Ectodermal cell (in vitro differentiated cells): ENCODE measurements at regions not wholly inside any gene's neighbourhood (a gene's known extent, or its start where the extent isn't known, plus 50 kb on each side); places are given as distances from the start of the nearest gene placed in this dataset.
A peak's percentile ranks its signal among the peaks of the same experiment; 100 is the strongest.

ENCODE experiments used
- H3K27ac ChIP-seq: 2 replicates; pipeline ENCODE4 v1.7.0; 2013; ENCODE audit warnings: mild to moderate bottlenecking, low read depth, low read length; ENCODE audit not compliant: insufficient read depth, poor library complexity, severe bottlenecking
- H3K27me3 ChIP-seq: 2 replicates; pipeline ENCODE4 v1.7.0; 2013; ENCODE audit warnings: mild to moderate bottlenecking, low read length; ENCODE audit not compliant: insufficient read depth, control insufficient read depth, poor library complexity, severe bottlenecking
- H3K36me3 ChIP-seq: one replicate; pipeline ENCODE4 v1.7.0; 2013; ENCODE audit warnings: low read length; ENCODE audit not compliant: control insufficient read depth, insufficient read depth
- H3K4me1 ChIP-seq: one replicate; pipeline ENCODE4 v1.7.0; 2013; ENCODE audit warnings: low read length; ENCODE audit not compliant: control insufficient read depth, insufficient read depth
- H3K4me3 ChIP-seq: 2 replicates; pipeline ENCODE4 v1.7.0; 2013; ENCODE audit warnings: low read depth, low read length, control low read depth; ENCODE audit not compliant: insufficient read depth
- H3K9me3 ChIP-seq: 2 replicates; pipeline ENCODE4 v1.7.0; 2013; ENCODE audit warnings: mild to moderate bottlenecking, low read length, moderate library complexity; ENCODE audit not compliant: control insufficient read depth
- WGBS, 2 experiments: methylation state at CpG; one replicate each; pipeline ENCODE4 v1.1.7; 2013; ENCODE audit warnings: missing lambda C conversion rate in 2 of 2; 5-methylcytosine and 5-hydroxymethylcytosine counted together

DNA sequence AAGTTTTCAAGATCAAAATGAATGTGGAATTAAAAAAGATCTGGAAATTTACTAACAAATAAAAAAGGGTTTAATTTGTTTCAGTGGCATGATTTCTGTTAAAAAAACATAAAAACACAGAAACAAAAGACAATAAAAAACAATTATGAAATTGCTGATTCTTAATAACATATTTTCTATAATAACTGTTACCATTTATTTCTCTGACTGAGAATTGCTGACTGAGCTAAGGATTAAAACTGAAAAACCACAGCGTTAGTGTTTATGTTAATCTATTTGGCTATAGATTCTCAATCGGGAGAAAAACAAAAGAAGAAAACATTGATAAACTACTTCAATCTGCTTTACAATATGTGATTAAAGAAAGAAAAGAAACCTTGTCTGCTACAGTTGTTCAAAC is 678.6 kb upstream of the ZEB2 start:
- Histone ChIP-seq H3K4me3 (no peak overlapping the region), H3K27ac (no peak overlapping the region), H3K36me3 (no peaks in the 10 kb centered on the region), H3K9me3 (no peaks in the 10 kb centered on the region), H3K4me1 (no peaks in the 10 kb centered on the region), H3K27me3 (no peaks in the 10 kb centered on the region)
- WGBS, 2 experiments, result 100% methylated on average over 1 of the region's 2 CpGs; no CpG with 5 or more reads in 1 of the 2 experiments

DNA sequence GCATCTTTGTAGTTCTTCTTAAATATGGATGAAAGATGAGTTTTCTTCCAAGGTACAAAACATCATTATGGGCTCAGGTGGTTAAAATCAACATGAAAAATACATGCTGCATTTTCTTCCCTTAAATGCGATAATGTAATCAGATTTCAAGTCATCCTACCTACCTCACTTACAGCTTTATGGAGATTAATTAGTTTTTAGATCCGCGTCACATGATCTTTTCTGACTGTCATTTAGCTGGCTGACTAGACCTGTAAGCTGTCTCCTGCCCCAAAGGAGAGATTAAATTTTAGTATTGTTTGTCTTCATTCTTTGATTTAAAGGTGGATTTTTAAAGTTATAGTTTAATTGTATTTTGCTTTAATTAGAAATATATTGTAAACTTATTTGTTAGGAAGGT is 678.0 kb upstream of the ZEB2 start:
- Histone ChIP-seq H3K4me3 (no peak overlapping the region), H3K27ac (no peak overlapping the region), H3K27me3 (no peaks in the 10 kb centered on the region), H3K36me3 (no peaks in the 10 kb centered on the region), H3K9me3 (no peaks in the 10 kb centered on the region), H3K4me1 (no peaks in the 10 kb centered on the region)
- WGBS, 2 experiments, result 100% methylated on average over 3 of the region's 3 CpGs

DNA sequence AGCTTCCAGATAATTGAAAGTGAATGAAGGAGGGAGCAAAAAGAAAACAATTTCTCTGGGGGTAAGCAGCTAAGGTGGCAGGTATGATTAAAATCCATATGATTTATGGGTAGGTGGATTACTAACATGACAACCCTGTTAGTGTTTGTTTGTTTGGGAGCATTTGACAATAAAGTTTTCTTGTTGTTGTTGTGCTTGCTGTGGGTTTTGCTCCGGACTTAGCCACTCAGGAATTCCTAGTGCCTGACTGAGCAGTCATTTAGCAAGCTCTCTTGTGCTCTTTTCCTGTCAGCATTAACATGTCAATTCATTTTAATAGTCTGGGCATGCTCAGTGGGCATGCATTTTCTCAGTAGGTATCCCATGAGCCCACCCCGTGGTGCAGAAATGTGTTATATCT is 674.8 kb upstream of the ZEB2 start:
- no peak overlapping the region for H3K27ac ChIP-seq
- no peaks in the 10 kb centered on the region for H3K36me3 ChIP-seq
- 15 to 17% methylated on average over 2 of the region's 2 CpGs for WGBS, 2 experiments
- H3K4me1 ChIP-seq, result peaks cover 8% of the 10 kb centered on the region
- H3K27me3 ChIP-seq, result no peaks in the 10 kb centered on the region
- H3K4me3 ChIP-seq, result no peak overlapping the region
- no peaks in the 10 kb centered on the region for H3K9me3 ChIP-seq

DNA sequence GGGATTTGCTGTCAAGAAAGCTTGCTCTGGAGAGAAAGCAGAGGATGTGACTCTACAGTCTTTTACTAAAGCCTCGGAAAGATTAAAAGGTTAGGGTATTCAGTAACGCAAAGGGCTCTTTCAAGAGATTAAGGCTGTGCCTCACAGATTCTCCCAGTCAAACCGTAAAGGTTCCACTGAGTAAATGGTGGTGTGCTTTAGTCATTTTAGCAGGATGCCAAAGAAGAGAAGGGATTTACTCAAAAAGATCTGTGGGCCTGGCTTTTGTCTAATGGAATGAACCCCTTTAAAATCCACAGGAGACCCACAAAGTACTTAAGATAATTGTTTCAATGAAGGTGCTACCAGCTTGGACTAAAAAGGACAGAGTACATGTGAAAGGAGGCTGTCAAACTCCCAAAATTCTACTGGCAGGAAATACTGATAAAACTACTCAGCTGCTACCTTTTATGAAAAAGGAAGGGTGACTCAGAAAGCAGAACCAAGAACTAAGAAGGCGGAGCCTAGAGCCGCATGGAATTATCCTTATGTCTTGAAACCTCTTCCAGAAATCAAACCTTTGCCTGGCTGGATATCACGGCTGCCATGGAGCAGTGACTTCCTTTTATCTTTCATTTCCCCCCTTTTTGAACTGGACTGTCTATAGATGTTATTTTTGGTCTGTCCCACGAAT is 670.2 kb upstream of the ZEB2 start:
- no peaks in the 10 kb centered on the region for H3K9me3 ChIP-seq
- peak overlapping the region; percentile 57 for H3K27ac ChIP-seq
- WGBS, 2 experiments, result 60 to 71% methylated on average over 7 of the region's 7 CpGs
- peaks cover 8% of the 10 kb centered on the region for H3K4me1 ChIP-seq
- H3K36me3 ChIP-seq, result no peaks in the 10 kb centered on the region
- H3K4me3 ChIP-seq, result no peak overlapping the region
- no peaks in the 10 kb centered on the region for H3K27me3 ChIP-seq

DNA sequence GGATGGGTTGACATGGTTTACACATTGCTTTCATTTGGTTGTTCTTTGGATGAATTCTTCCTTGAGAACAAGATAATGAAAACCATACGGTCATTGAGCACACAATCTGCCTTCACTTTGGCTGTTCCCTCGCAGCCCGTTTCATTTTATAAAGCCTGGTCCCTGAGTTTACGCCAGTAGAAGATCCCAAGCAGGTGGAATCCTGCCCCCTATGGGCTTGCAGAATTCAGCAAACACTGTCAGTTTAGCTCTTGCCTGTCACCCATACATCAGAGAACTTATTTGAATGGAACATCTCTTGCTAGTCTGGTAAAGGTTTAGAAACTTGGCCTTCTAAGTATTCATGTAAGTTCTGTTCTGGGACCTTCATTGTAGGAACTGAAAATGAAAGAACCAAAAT is 666.4 kb upstream of the ZEB2 start:
- Histone ChIP-seq H3K36me3 (no peaks in the 10 kb centered on the region), H3K27ac (no peak overlapping the region), H3K4me1 (peaks cover 15% of the 10 kb centered on the region), H3K4me3 (no peak overlapping the region), H3K9me3 (no peaks in the 10 kb centered on the region), H3K27me3 (no peaks in the 10 kb centered on the region)
- 62 to 65% methylated on average over 4 of the region's 4 CpGs for WGBS, 2 experiments

DNA sequence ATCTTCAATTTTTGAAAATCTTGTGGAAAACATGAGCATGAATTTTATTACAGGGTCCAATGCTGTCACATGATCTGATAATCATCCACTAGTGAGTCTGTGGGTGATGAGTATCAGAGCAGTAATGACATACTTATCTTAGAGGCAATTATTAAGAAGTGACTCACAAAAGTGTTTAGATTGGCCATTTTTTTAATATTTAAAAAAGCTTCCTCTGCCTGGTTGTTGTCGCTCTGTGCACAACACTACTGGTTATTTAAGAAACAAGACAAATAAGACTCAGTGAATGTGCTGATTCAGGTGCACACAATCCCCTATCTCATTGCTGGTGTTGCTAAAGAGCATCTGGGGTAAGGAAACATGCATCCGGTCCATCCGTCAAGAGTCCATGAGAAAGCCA is 665.8 kb upstream of the ZEB2 start:
- 91 to 96% methylated on average over 3 of the region's 3 CpGs for WGBS, 2 experiments
- H3K4me1 ChIP-seq, result peaks cover 15% of the 10 kb centered on the region
- H3K27me3 ChIP-seq, result no peaks in the 10 kb centered on the region
- no peaks in the 10 kb centered on the region for H3K36me3 ChIP-seq
- H3K4me3 ChIP-seq, result no peak overlapping the region
- no peaks in the 10 kb centered on the region for H3K9me3 ChIP-seq
- no peak overlapping the region for H3K27ac ChIP-seq

DNA sequence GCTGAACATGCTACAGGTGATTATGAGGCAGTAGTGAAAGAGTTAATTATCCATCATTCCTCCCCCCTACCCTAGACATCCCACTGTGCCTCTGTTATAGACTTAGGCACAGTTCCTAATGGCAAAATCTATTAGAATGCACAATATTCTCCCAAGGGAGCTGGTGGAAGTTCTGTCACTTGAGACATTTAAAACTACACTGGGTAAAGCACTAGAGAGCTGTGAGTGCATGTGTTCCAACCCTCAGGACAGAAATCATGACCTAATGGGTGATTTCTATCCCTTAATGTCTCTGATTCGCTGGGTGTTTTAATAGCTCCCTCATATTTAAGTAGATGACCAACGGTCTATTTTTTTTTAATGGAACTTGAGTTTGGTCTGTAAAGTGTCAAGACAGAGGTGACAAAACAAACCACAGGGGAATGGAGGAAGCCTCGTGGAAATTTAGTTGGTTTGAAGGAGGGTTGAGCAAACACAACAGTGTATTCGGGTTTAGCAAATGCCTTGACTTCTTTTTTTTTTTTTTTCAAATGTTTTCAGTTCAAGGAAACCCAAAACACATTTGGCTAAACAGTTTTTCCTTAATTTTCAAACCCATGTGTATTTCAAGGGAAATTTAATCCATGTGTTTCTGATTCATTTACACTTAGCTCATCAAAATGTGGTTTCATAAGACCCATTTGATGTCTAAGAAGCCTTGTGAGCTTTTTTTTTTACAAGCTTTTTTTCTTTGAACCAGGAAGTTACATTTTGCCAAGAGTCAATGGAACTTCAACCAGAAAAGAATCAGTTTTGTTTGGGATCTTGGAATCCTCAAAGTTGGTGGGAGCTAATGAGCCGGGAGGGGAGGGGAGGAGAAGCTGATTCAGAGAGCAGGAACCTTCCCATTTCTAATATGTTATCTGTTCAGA is 665.1 kb upstream of the ZEB2 start:
- Histone ChIP-seq H3K36me3 (no peaks in the 10 kb centered on the region), H3K27me3 (no peaks in the 10 kb centered on the region), H3K4me1 (peaks cover 8% of the 10 kb centered on the region), H3K27ac (no peak overlapping the region), H3K4me3 (no peak overlapping the region), H3K9me3 (no peaks in the 10 kb centered on the region)
- 86 to 88% methylated on average over 4 to 5 of the region's 5 CpGs for WGBS, 2 experiments

DNA sequence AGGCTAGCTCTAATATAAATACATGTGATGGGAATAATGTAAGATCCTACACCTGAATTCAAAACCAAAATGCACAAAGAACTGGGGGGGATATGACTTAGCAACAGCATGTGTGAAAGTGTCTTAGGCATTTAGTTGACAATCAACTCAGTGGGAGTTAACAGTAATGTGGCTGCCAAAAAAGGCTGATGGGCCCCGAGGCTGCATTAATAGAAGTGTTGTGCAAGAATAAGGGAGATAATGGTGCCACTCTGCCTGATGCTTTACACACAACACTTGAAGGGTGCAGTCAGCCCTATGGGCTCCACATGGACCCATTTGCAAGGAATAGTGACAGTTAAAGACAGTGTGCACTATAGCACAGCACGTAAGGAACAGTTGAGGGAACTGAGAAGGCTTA is 649.4 kb upstream of the ZEB2 start:
- no peak overlapping the region for H3K4me3 ChIP-seq
- H3K9me3 ChIP-seq, result no peaks in the 10 kb centered on the region
- no peaks in the 10 kb centered on the region for H3K27me3 ChIP-seq
- no peak overlapping the region for H3K27ac ChIP-seq
- no peaks in the 10 kb centered on the region for H3K36me3 ChIP-seq
- H3K4me1 ChIP-seq, result peaks cover 4% of the 10 kb centered on the region
- 92 to 94% methylated on average over 2 of the region's 2 CpGs for WGBS, 2 experiments

DNA sequence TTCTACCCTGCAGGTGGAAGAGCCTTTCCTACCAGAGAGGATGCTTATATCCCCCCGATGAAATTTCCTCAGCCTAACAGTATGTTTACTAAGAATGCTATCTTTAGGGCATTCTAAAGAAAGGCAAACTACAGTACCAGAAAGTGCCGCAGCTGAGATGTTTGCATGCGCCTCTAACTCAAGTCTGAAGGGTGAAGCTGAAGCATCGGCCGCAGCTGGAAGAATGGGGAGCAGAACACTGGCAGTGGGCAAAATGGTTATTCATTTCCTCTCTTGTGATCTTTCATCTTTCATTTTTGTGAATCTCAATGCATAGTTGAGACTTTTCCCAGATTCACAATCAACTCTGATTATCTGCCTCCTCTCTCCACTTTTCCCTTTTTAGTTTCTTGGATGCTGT is 648.2 kb upstream of the ZEB2 start:
- H3K4me1 ChIP-seq, result peaks cover 4% of the 10 kb centered on the region
- no peaks in the 10 kb centered on the region for H3K36me3 ChIP-seq
- no peak overlapping the region for H3K27ac ChIP-seq
- no peaks in the 10 kb centered on the region for H3K27me3 ChIP-seq
- no peak overlapping the region for H3K4me3 ChIP-seq
- 93 to 97% methylated on average over 5 of the region's 5 CpGs for WGBS, 2 experiments
- H3K9me3 ChIP-seq, result no peaks in the 10 kb centered on the region

DNA sequence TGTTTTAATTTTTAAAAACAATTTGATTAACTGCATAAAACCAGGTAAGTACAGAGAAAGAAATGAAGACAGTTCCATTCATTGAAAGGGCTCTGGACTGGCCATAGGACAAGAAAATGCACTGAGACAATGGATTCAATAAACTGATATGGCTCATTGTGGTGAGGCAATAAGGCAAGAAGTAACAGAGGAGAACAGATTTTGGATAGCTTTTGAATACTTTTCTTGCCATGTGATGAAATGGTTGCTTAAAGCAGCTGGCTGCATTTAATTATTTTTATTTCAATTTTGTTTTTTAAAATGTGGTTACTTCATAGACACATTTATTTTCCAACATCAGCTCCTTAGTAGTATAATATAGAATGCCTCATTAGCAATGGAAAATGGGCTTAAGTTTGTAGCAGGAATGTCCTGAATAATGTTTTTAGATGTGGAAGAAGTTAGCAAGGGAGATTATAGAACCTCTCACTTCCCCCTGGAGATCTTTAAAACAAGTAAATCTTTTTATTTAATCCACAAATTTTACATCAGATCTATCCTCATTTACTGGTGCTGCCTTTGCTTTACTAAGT is 646.9 kb upstream of the ZEB2 start:
- Histone ChIP-seq H3K4me3 (no peak overlapping the region), H3K4me1 (peaks cover 4% of the 10 kb centered on the region), H3K36me3 (no peaks in the 10 kb centered on the region), H3K27me3 (no peaks in the 10 kb centered on the region), H3K9me3 (no peaks in the 10 kb centered on the region), H3K27ac (no peak overlapping the region)
